ENCODE measurements at regions not wholly inside any gene's neighbourhood (a gene's known extent, or its start where the extent isn't known, plus 50 kb on each side); places are given as distances from the start of the nearest gene placed in this dataset.

DNA sequence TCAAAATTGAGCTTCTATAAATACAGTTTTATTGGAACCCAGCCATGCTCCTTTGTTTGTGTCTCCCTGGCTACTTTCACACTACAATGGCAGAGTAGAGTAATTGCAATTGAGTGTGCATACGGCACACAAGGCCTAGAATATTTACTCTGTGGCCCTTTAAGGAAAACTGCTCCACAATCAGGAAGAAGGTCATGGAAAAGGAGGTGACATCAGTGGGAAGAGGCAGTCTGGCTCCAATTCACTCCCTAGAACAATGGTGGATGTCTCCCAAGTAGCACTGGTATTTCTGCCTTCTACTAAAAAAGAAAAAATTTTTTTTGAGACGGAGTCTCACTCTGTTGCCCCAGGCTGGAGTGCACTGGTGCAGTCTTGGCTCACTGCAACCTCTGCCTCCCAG, 51.3 kb downstream of the KRTAP19-8 start:
- no peak for DNase-seq

- no peak for DNase-seq
Observed at GRCh38 chr21:30984889-30985288, 53.4 kb downstream of the KRTAP19-8 start.

- no peak for DNase-seq
Observed at GRCh38 chr21:30981403-30981802, 56.9 kb downstream of the KRTAP19-8 start.

DNA sequence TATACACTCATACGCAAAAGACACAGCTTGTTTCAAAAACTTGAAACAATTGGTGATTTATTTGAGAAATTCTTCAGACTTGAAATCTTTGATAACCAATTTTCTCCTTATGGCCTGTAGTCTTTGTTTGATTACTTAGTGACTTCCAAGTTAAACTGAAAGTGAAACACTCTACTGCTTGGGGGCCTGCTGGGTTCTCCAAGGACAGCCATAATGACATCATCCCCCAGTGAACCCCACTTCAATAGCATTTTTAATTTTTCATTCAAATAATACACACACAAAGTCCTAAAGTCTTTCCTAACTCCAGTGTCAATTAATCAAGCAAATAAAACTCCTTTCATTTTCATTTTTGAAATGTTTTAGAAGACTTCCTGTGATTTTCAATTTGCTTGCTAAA, 59.2 kb downstream of the KRTAP19-8 start:
- no peak for DNase-seq

DNA sequence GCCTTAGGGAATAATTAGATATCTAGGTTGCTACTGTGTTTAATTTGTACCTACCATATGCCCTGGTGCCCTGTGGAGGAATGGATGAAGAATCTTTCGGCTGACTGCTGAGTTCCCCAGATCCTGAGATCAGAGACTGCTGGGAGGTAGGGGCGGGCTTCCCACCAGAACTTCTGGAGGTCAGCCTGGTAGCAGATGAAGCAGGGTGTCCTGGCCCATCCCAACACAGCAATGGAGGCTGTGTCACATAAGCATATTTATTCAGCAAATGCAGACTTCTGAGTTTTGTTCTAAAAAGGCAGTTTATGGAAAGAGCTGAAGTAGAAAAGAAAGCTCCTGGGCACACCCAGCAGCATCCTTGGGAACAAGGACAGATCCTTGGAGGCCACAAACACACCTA, 74.0 kb downstream of the KRTAP19-8 start:
- DNase-seq, result no peak

- DNase-seq, result no peak
Observed at GRCh38 chr21:30963502-30963901, 74.8 kb downstream of the KRTAP19-8 start.

- no peak for DNase-seq
Observed at GRCh38 chr21:30962013-30962412, 76.3 kb downstream of the KRTAP19-8 start.

DNA sequence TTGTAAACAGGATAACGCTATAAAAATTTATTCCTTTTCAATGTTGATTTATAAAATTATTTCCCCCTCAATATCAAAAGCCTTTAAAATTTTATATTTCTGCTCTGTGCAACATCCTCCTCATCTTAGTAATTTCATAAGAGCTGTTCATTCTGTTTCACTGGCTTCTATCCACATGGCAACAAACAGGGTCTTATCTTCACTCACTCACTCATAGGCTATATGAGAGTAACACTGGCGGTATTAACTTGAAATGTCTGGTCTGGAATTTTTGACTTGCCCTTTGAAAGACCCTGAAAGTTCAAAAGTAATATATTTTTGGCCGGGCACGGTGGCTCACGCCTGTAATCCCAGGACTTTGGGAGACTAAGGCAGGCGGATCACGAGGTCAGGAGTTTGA, 77.4 kb upstream of the KRTAP11-1 start:
- no peak for DNase-seq

GRCh38 chr21:30957010-30957409, 75.6 kb upstream of the KRTAP11-1 start:
- no peak for DNase-seq

- peak; percentile 16 for DNase-seq
Observed at GRCh38 chr21:30953605-30954004, 72.2 kb upstream of the KRTAP11-1 start.

- no peak for DNase-seq
Observed at GRCh38 chr21:30947141-30947540, 65.8 kb upstream of the KRTAP11-1 start.

- DNase-seq, result no peak
Observed at GRCh38 chr21:30943920-30944319, 62.5 kb upstream of the KRTAP11-1 start.

DNA sequence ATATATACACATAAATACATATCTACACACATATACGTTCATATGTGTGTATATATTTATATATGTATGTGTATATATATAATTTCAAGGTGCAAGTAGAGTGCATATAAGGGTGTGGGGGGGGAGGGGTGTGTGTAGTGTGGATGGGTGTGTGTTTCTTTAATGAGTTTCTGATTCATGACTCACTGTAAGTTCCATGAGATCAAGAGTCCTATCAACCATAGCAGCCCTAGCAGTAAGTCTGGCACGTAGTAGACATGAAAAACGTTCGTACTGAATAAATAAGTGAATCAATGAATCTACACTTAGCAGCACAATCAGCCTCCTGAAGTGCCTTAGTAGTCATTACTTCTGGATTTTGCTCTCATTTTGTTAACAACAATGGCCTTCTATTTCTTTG, 61.9 kb upstream of the KRTAP11-1 start:
- DNase-seq, result no peak

GRCh38 chr21:30942192-30942591, 60.8 kb upstream of the KRTAP11-1 start:
- no peak for DNase-seq

DNA sequence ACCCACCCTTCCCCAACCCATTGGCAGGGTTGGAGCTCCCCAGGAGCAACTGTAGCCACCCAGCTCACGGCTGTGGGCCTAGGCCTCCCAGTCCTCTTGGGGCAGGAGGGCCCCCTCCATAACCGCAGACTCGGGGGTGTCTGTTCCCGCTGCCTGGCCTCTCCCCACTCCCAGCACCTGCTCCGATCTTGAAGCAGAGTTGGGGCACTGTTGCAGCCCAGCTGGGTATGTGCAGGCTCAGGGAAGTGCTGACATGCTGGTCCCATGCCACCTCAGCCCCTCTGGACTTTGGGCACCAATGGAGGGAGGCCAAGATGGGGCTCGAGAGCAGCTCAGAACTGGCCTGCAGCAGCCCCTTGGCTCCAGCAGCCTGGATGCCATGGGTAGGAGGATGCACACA, 54.8 kb upstream of the KRTAP11-1 start:
- DNase-seq, result no peak

DNA sequence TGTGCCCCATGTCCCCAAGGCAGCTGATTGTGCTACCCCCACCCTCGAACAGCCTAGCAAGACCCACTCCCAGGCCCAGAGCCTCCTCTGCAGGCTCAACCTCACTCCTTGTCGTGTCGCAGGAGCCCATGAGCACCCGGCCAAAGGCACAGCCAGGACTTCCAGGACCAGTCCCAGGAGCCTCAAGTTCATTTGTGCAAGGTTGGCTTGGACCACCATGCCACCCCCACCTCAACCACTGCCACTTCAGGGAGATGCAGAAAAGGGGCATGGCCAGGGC, 54.4 kb upstream of the KRTAP11-1 start:
- DNase-seq, result no peak

DNA sequence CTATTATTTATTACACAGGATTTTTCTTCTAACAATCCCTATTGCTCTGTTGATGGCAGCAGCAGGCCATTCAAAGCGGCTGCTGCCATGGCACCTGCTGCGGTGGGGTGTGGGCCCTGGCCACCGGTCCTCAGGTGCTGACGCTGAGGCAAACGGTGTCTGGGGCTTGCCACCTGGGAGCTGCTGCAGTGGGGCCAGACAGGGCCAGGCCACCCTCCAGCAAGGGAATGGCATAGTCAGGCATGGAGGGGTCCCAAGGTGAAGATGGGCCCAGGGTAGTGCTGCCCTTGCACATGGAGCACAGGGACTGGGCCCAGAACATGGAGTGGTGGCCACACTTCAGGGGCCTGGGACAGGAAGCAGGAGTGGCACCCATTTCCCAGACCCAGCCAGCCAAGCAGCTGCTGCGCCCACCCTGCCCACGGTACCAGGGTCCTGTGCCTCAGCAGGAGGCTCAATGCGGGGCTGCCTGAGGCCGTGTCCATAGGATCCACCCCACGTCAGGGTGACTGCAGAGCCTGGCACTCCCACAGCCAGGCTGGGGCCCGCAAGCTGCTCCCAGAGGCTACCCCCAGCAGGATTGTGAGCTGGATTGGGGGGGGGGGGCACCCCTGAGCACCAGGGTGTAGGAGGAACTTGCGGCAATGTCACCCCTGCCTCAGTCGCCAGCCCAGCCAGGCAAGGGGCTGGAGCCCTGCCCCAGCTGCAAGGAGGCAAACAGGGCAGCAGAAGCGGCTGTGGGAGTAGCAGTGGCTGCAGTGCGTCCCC, 53.9 kb upstream of the KRTAP11-1 start:
- no peak for DNase-seq

DNA sequence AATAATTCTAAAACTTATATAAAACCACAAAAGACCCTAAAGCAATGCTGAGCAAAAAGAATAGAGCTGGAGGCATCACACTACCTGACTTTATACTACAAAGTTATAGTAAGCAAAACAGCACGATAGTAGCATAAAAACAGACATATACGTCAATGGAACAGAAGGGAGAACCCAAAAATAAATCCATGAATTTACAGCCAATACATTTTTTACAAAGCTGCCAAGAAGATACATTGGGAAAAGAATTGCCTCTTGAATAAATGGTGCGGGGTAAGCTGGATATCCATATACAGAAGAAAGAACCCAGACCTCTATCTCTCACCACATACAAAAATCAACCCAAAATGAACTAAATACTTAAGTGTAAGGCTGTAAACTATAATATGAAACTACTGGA, 51.3 kb upstream of the KRTAP11-1 start:
- no peak for DNase-seq

Measured in hindlimb muscle (tissue), 1 donor.